Astrocyte (in vitro differentiated cells and primary cell): ENCODE measurements at regions not wholly inside any gene's neighbourhood (a gene's known extent, or its start where the extent isn't known, plus 50 kb on each side); places are given as distances from the start of the nearest gene placed in this dataset.

Source experiments
- DNase-seq: peaks from one replicate; pipeline ENCODE4 v3.0.0-alpha.2; 2010; ENCODE audit warnings: low read depth
- FAIRE-seq: peaks from 2 replicates; lab custom pipeline; 2011; peaks lifted over from hg19 to GRCh38; lab: Jason Lieb, UNC
- H2AFZ ChIP-seq: 2 replicates; pipeline ENCODE4 v1.6.0; 2012; ENCODE audit warnings: low read depth, low read length, inconsistent platforms
- H3K27ac ChIP-seq: 2 replicates; pipeline ENCODE4 v1.5.1; 2011; ENCODE audit warnings: low read depth, low read length, inconsistent platforms
- H3K27me3 ChIP-seq: 2 replicates; pipeline ENCODE4 v1.6.0; 2011; ENCODE audit warnings: low read length, inconsistent platforms; ENCODE audit not compliant: insufficient read depth
- H3K36me3 ChIP-seq: 2 replicates; pipeline ENCODE4 v1.5.1; 2011; ENCODE audit warnings: low read length, inconsistent platforms; ENCODE audit not compliant: insufficient read depth
- H3K4me1 ChIP-seq: 2 replicates; pipeline ENCODE4 v1.5.1; 2011; ENCODE audit warnings: low read length, inconsistent platforms; ENCODE audit not compliant: insufficient read depth
- H3K4me2 ChIP-seq: 2 replicates; pipeline ENCODE4 v1.6.0; 2012; ENCODE audit warnings: low read length, inconsistent platforms
- H3K4me3 ChIP-seq: 2 replicates; pipeline ENCODE4 v1.5.1; 2011; ENCODE audit warnings: low read depth, mild to moderate bottlenecking, low read length, inconsistent platforms; ENCODE audit not compliant: insufficient read depth
- H3K79me2 ChIP-seq: 2 replicates; pipeline ENCODE4 v1.6.0; 2012; ENCODE audit warnings: mild to moderate bottlenecking, low read length, inconsistent platforms; ENCODE audit not compliant: insufficient read depth
- H3K9ac ChIP-seq: 2 replicates; pipeline ENCODE4 v1.6.0; 2012; ENCODE audit warnings: mild to moderate bottlenecking, low read length, inconsistent platforms
- H3K9me3 ChIP-seq: 2 replicates; pipeline ENCODE4 v1.5.1; 2012; ENCODE audit warnings: low read depth, mild to moderate bottlenecking, low read length, inconsistent platforms; ENCODE audit not compliant: insufficient read depth
- H4K20me1 ChIP-seq: 2 replicates; pipeline ENCODE4 v1.6.0; 2012; ENCODE audit warnings: low read length, inconsistent platforms; ENCODE audit not compliant: insufficient read depth
- H3K27ac Mint-ChIP-seq: one replicate; pipeline ENCODE4 v1.8.0; 2021; ENCODE audit warnings: mild to moderate bottlenecking, mixed read lengths; ENCODE audit not compliant: unreplicated experiment
- H3K27me3 Mint-ChIP-seq: one replicate; pipeline ENCODE4 v1.8.0; 2021; ENCODE audit warnings: low read depth, mixed read lengths; ENCODE audit not compliant: unreplicated experiment
- H3K36me3 Mint-ChIP-seq: one replicate; pipeline ENCODE4 v1.8.0; 2021; ENCODE audit warnings: low read depth, mixed read lengths; ENCODE audit not compliant: unreplicated experiment
- H3K4me1 Mint-ChIP-seq: one replicate; pipeline ENCODE4 v1.8.0; 2021; ENCODE audit warnings: low read depth, mixed read lengths; ENCODE audit not compliant: unreplicated experiment
- H3K4me3 Mint-ChIP-seq: one replicate; pipeline ENCODE4 v1.8.0; 2021; ENCODE audit warnings: mild to moderate bottlenecking, moderate library complexity, mixed read lengths; ENCODE audit not compliant: unreplicated experiment
- H3K9me3 Mint-ChIP-seq: one replicate; pipeline ENCODE4 v1.8.0; 2021; ENCODE audit warnings: mild to moderate bottlenecking, mixed read lengths; ENCODE audit not compliant: unreplicated experiment
- CTCF ChIP-seq: IDR thresholded peaks from 2 replicates; pipeline ENCODE4 v1.5.1; 2011; ENCODE audit warnings: low read depth, mild to moderate bottlenecking, inconsistent platforms, low read length, moderate library complexity; ENCODE audit not compliant: insufficient read depth
- EZH2 ChIP-seq: IDR thresholded peaks from 2 replicates; pipeline ENCODE4 v1.6.1; 2012; ENCODE audit warnings: mild to moderate bottlenecking, low read length, inconsistent platforms; ENCODE audit not compliant: insufficient read depth

GRCh38 chr2:139369423-139370409 is 589.5 kb upstream of the NXPH2 start:
- no peaks in the 10 kb centered on the region for H3K4me1 Mint-ChIP-seq
- Histone ChIP-seq H3K4me1 (no peaks in the 10 kb centered on the region), H3K4me2 (no peak overlapping the region), H3K36me3 (no peaks in the 10 kb centered on the region), H4K20me1 (no peaks in the 10 kb centered on the region), H3K9ac (no peak overlapping the region), H3K4me3 (no peak overlapping the region), H3K27me3 (no peaks in the 10 kb centered on the region), H3K9me3 (no peaks in the 10 kb centered on the region), H3K27ac (no peak overlapping the region), H2AFZ (no peak overlapping the region), H3K79me2 (no peaks in the 10 kb centered on the region)
- H3K9me3 Mint-ChIP-seq: no peaks in the 10 kb centered on the region
- no peak overlapping the region for H3K27ac Mint-ChIP-seq
- DNase-seq (no peak), FAIRE-seq (no peak)
- no peaks in the 10 kb centered on the region for H3K36me3 Mint-ChIP-seq
- no peak overlapping the region for H3K4me3 Mint-ChIP-seq
- H3K27me3 Mint-ChIP-seq: no peaks in the 10 kb centered on the region
- TF ChIP-seq CTCF: no peak
- no peak for TF ChIP-seq EZH2

- no peaks in the 10 kb centered on the region for H3K27me3 ChIP-seq
- H3K9ac ChIP-seq: no peak overlapping the region
- H3K79me2 ChIP-seq: no peaks in the 10 kb centered on the region
- no peak overlapping the region for H3K4me3 ChIP-seq
- Mint-ChIP-seq H3K36me3 (no peaks in the 10 kb centered on the region), H3K4me3 (no peak overlapping the region), H3K4me1 (no peaks in the 10 kb centered on the region), H3K27ac (no peak overlapping the region), H3K27me3 (no peaks in the 10 kb centered on the region), H3K9me3 (no peaks in the 10 kb centered on the region)
- H3K9me3 ChIP-seq: no peaks in the 10 kb centered on the region
- H4K20me1 ChIP-seq: no peaks in the 10 kb centered on the region
- no peak for DNase-seq
- no peak for TF ChIP-seq EZH2
- no peak for TF ChIP-seq CTCF
- H2AFZ ChIP-seq: no peak overlapping the region
- H3K4me1 ChIP-seq: no peaks in the 10 kb centered on the region
- H3K27ac ChIP-seq: no peak overlapping the region
- H3K36me3 ChIP-seq: no peaks in the 10 kb centered on the region
- FAIRE-seq: no peak
- H3K4me2 ChIP-seq: no peak overlapping the region
Measured at GRCh38 chr2:139367416-139367815, 587.2 kb upstream of the NXPH2 start.

GRCh38 chr2:139366681-139367080 is 586.5 kb upstream of the NXPH2 start:
- Histone ChIP-seq H3K9me3 (no peaks in the 10 kb centered on the region), H3K4me1 (no peaks in the 10 kb centered on the region), H3K4me3 (no peak overlapping the region), H3K27me3 (no peaks in the 10 kb centered on the region), H2AFZ (no peak overlapping the region), H4K20me1 (no peaks in the 10 kb centered on the region), H3K79me2 (no peaks in the 10 kb centered on the region), H3K9ac (no peak overlapping the region), H3K4me2 (no peak overlapping the region), H3K36me3 (no peaks in the 10 kb centered on the region), H3K27ac (no peak overlapping the region)
- Mint-ChIP-seq H3K4me1 (no peaks in the 10 kb centered on the region), H3K36me3 (no peaks in the 10 kb centered on the region), H3K4me3 (no peak overlapping the region), H3K27ac (no peak overlapping the region), H3K27me3 (no peaks in the 10 kb centered on the region), H3K9me3 (no peaks in the 10 kb centered on the region)
- no peak for TF ChIP-seq EZH2
- TF ChIP-seq CTCF: no peak
- FAIRE-seq (no peak), DNase-seq (no peak)
